PFSK-1 (cell line): ENCODE measurements at regions not wholly inside any gene's neighbourhood (a gene's known extent, or its start where the extent isn't known, plus 50 kb on each side); places are given as distances from the start of the nearest gene placed in this dataset.

Experiments used
- FOXP2 ChIP-seq: optimal IDR thresholded peaks from 2 replicates; pipeline ENCODE3; 2011; ENCODE audit warnings: borderline replicate concordance, control low read depth, inconsistent platforms; ENCODE audit not compliant: insufficient read depth; ENCODE audit errors: extremely low read length, extremely low read depth
- REST ChIP-seq, 2 experiments: IDR thresholded peaks; 2 replicates each; pipeline versions ENCODE4 v1.6.1 to v1.8.0; 2011 to 2012; ENCODE audit warnings: low read depth in 2 of 2, low read length in 2 of 2, control low read depth in 1 of 2, inconsistent platforms in 1 of 2, mild to moderate bottlenecking in 1 of 2, moderate library complexity in 1 of 2; ENCODE audit not compliant: insufficient read depth in 1 of 2
- SIN3A ChIP-seq: IDR thresholded peaks from 2 replicates; pipeline ENCODE4 v1.6.1; 2012; ENCODE audit warnings: mild to moderate bottlenecking, low read length, moderate library complexity, borderline replicate concordance; ENCODE audit not compliant: insufficient read depth
- TAF1 ChIP-seq: IDR thresholded peaks from 2 replicates; pipeline ENCODE4 v1.6.1; 2012; ENCODE audit warnings: low read length, control low read depth, borderline replicate concordance; ENCODE audit not compliant: insufficient read depth

- TF ChIP-seq REST (IDR thresholded peaks at IDR 0.05; ENCODE audit: insufficient read depth in 1 of 2, low read depth in 2 of 2, low read length in 2 of 2) (no peak), SIN3A (no peak), FOXP2 (no peak), TAF1 (no peak)
Measured at GRCh38 chr6:56004426-56004825, 129.0 kb upstream of the BMP5 start.
